ENCODE measurements at regions not wholly inside any gene's neighbourhood (a gene's known extent, or its start where the extent isn't known, plus 50 kb on each side); places are given as distances from the start of the nearest gene placed in this dataset.
A peak's percentile ranks its signal among the peaks of the same experiment; 100 is the strongest.

- H4K8ac ChIP-seq (replicated peaks; ENCODE audit: insufficient read length, low read depth, low read length), result no peak overlapping the region
- H2BK20ac ChIP-seq (ENCODE audit: low read depth, low read length, poor library complexity, severe bottlenecking), result no peak overlapping the region
- no peaks in the 10 kb centered on the region for H3K79me1 ChIP-seq (ENCODE audit: insufficient read depth, low read depth, low read length, poor library complexity, severe bottlenecking)
- no peaks in the 10 kb centered on the region for H3K9me3 ChIP-seq (ENCODE audit: control insufficient read depth, low read depth, low read length)
- H3K27me3 ChIP-seq (ENCODE audit: insufficient read depth, low read length), result no peaks in the 10 kb centered on the region
- H3K4ac ChIP-seq (ENCODE audit: low read depth, low read length), result no peak overlapping the region
- no peaks in the 10 kb centered on the region for H4K20me1 ChIP-seq (ENCODE audit: control insufficient read depth, insufficient read depth, insufficient read length)
- WGBS (ENCODE audit: extremely low coverage, insufficient read length, low lambda C conversion rate), result no CpG with 5 or more reads among the region's 2 CpGs
- no peaks in the 10 kb centered on the region; the same call in 1 of the 2 replicates for H3K27me3 Mint-ChIP-seq (ENCODE audit: low read depth)
- H3K4me1 ChIP-seq (ENCODE audit: insufficient read depth, low read length), result peaks cover 3% of the 10 kb centered on the region; the same call in 1 of the 2 replicates
- H3K23me2 ChIP-seq (ENCODE audit: insufficient read length, low read depth, low read length, poor library complexity, severe bottlenecking), result no peaks in the 10 kb centered on the region
- no peak overlapping the region for H2AK5ac ChIP-seq (ENCODE audit: insufficient read length, low read length)
- no peak overlapping the region for H3K14ac ChIP-seq (ENCODE audit: insufficient read depth, low read length)
- peak overlapping the region; percentile 96 for H3K27ac ChIP-seq (ENCODE audit: insufficient read length, low read depth, low read length)
- H3K79me2 ChIP-seq (ENCODE audit: insufficient read depth, low read length), result no peaks in the 10 kb centered on the region
- H3K4me2 ChIP-seq (ENCODE audit: insufficient read depth, insufficient read length, low read length), result peak overlapping the region; percentile 79
- no peak overlapping the region for H3K18ac ChIP-seq (ENCODE audit: insufficient read length, low read depth, low read length)
- no peak overlapping the region for H3K9ac ChIP-seq (ENCODE audit: extremely low read depth, insufficient read length, low read length)
- no peak overlapping the region for H3T11ph ChIP-seq (ENCODE audit: low read length)
- no peak overlapping the region for H2AFZ ChIP-seq (ENCODE audit: low read length)
- H3K9me3 Mint-ChIP-seq, result peaks cover 4 to 5% of the 10 kb centered on the region in 2 experiments; a peak in 3 of 5 replicates
- no peak overlapping the region for H2BK5ac ChIP-seq (ENCODE audit: insufficient read length, low read length)
- H3K4me1 Mint-ChIP-seq, result peaks cover 24 to 39% of the 10 kb centered on the region in 2 experiments
- H3K56ac ChIP-seq (ENCODE audit: insufficient read length, low read depth, low read length), result no peak overlapping the region
- peak overlapping the region; percentile 31 to 47; a peak in 3 of 5 replicates for H3K4me3 Mint-ChIP-seq
- H2BK120ac ChIP-seq (ENCODE audit: low read depth, low read length, poor library complexity, severe bottlenecking), result no peak overlapping the region
- no peak overlapping the region for H2BK15ac ChIP-seq (ENCODE audit: low read depth, low read length)
- no peak overlapping the region for H3K23ac ChIP-seq (ENCODE audit: insufficient read length, low read depth, low read length)
- DNase-seq, result peak; percentile 50
- no peak overlapping the region for H4K5ac ChIP-seq (ENCODE audit: insufficient read length, low read depth, low read length)
- peaks cover 0 to 5% (median 4%) of the 10 kb centered on the region in 3 experiments; a peak in 4 of 7 replicates for H3K36me3 Mint-ChIP-seq (ENCODE audit: insufficient read depth in 1 of 3, low read depth in 3 of 3)
- H2BK12ac ChIP-seq (ENCODE audit: insufficient read length, low read depth, low read length), result no peak overlapping the region
- peak overlapping the region; percentile 8 to 53 (median 21); a peak in 5 of 7 replicates for H3K27ac Mint-ChIP-seq
- no peak overlapping the region for H4K91ac ChIP-seq (ENCODE audit: insufficient read length, low read depth, low read length)
- TF ChIP-seq CTCF (conservative IDR thresholded peaks at IDR 0.05), result no peak
Observed at GRCh38 chr6:121619013-121619412, 183.6 kb downstream of the GJA1 start.

All from H9 (cell line).